ENCODE measurements at regions not wholly inside any gene's neighbourhood (a gene's known extent, or its start where the extent isn't known, plus 50 kb on each side); places are given as distances from the start of the nearest gene placed in this dataset.

DNA sequence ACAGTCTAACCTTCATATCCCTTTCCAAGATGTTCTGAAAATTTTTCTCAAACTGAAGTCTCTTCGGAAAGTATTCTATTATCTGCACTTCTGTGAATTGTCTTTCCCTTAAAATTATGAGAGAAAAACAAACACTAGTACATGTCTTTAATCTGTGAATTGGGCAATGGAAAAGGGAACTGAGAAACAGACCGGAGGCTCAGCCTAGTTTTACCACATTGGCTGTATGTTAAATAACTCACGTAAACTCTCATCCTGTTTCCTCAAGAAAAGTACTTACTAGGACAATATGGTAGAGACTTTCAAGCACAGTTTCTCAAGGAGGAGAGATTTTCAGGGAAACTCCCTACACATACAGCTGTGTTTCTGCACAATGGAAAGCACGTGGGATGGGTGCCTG is 982.2 kb upstream of the SEMA6D start:
- no peak for TF ChIP-seq FOXM1 (IDR thresholded peaks at IDR 0.05; ENCODE audit: borderline replicate concordance, low read depth)
- no peak for TF ChIP-seq NFIC (IDR thresholded peaks at IDR 0.05)
- TF ChIP-seq, protein P1, sequence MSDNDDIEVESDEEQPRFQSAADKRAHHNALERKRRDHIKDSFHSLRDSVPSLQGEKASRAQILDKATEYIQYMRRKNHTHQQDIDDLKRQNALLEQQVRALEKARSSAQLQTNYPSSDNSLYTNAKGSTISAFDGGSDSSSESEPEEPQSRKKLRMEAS (IDR thresholded peaks at IDR 0.05), result no peak
- TF ChIP-seq TAF1 (IDR thresholded peaks at IDR 0.05; ENCODE audit: low read depth), result no peak

DNA sequence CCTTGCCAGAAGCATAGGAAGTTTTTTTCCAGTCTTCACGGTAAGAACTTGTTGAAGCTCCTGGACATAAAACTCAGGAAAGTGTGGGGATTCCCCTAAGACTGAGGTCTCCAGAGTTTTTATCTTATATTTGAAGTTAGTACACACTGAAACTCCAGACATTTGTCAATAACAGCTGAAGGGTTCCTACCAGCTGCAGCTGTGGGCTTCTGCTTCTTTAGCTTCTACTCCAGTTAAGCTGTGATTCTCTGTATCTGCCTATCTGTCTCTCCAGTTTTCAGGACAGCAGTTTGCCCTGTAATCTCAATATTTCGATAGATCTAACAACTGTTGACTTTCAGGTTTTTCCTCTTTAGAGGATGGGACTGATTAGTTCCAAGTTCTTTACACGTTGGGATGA is 966.0 kb upstream of the SEMA6D start:
- no peak for TF ChIP-seq CREB1 (IDR thresholded peaks at IDR 0.05; ENCODE audit: low read depth)
- TF ChIP-seq, protein P1 (IDR thresholded peaks at IDR 0.05), result no peak
- TF ChIP-seq RAD21 (IDR thresholded peaks at IDR 0.05; ENCODE audit: low read depth), result no peak
- no peak for TF ChIP-seq ZBTB7A (IDR thresholded peaks at IDR 0.05; ENCODE audit: low read depth)
- TF ChIP-seq EP300 (IDR thresholded peaks at IDR 0.05; ENCODE audit: borderline replicate concordance), result no peak
- no peak for TF ChIP-seq NFIC (IDR thresholded peaks at IDR 0.05)
- TF ChIP-seq, protein P2, sequence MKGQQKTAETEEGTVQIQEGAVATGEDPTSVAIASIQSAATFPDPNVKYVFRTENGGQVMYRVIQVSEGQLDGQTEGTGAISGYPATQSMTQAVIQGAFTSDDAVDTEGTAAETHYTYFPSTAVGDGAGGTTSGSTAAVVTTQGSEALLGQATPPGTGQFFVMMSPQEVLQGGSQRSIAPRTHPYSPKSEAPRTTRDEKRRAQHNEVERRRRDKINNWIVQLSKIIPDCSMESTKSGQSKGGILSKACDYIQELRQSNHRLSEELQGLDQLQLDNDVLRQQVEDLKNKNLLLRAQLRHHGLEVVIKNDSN (IDR thresholded peaks at IDR 0.05), result no peak
- no peak for TF ChIP-seq FOXM1 (IDR thresholded peaks at IDR 0.05; ENCODE audit: borderline replicate concordance, low read depth)
- no peak for TF ChIP-seq YY1 (IDR thresholded peaks at IDR 0.05; ENCODE audit: low read depth)
- TF ChIP-seq EGR1 (IDR thresholded peaks at IDR 0.05), result no peak

DNA sequence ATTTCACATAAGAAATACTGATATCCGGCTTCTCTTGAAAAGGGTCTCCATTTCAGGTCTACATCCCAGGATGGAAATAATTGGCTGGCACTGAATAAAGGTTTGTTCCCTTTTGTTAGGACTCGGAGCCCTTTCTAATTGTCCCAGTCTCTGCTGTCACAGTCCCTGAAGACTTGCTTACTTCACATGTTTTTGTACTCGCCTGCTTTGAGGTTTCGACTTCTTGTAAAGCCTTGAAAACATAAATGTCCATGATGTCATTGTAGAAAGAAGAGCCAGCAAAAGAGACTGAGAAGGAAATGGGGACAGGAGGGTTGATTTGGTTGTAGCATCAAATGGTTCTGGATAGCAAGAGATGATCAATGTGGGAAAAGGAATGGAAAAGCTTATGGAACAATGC is 963.4 kb upstream of the SEMA6D start:
- TF ChIP-seq ZBTB7A (IDR thresholded peaks at IDR 0.05; ENCODE audit: low read depth), result no peak
- TF ChIP-seq EGR1 (IDR thresholded peaks at IDR 0.05), result no peak
- TF ChIP-seq TAF1 (IDR thresholded peaks at IDR 0.05; ENCODE audit: low read depth), result no peak
- no peak for TF ChIP-seq TCF12 (IDR thresholded peaks at IDR 0.05; ENCODE audit: low read depth)
- no peak for TF ChIP-seq YY1 (IDR thresholded peaks at IDR 0.05; ENCODE audit: low read depth)
- no peak for TF ChIP-seq TEAD4 (IDR thresholded peaks at IDR 0.05)
- TF ChIP-seq, protein P3, sequence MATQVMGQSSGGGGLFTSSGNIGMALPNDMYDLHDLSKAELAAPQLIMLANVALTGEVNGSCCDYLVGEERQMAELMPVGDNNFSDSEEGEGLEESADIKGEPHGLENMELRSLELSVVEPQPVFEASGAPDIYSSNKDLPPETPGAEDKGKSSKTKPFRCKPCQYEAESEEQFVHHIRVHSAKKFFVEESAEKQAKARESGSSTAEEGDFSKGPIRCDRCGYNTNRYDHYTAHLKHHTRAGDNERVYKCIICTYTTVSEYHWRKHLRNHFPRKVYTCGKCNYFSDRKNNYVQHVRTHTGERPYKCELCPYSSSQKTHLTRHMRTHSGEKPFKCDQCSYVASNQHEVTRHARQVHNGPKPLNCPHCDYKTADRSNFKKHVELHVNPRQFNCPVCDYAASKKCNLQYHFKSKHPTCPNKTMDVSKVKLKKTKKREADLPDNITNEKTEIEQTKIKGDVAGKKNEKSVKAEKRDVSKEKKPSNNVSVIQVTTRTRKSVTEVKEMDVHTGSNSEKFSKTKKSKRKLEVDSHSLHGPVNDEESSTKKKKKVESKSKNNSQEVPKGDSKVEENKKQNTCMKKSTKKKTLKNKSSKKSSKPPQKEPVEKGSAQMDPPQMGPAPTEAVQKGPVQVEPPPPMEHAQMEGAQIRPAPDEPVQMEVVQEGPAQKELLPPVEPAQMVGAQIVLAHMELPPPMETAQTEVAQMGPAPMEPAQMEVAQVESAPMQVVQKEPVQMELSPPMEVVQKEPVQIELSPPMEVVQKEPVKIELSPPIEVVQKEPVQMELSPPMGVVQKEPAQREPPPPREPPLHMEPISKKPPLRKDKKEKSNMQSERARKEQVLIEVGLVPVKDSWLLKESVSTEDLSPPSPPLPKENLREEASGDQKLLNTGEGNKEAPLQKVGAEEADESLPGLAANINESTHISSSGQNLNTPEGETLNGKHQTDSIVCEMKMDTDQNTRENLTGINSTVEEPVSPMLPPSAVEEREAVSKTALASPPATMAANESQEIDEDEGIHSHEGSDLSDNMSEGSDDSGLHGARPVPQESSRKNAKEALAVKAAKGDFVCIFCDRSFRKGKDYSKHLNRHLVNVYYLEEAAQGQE (IDR thresholded peaks at IDR 0.05; ENCODE audit: low read depth), result no peak
- TF ChIP-seq, protein P1 (IDR thresholded peaks at IDR 0.05), result no peak
- TF ChIP-seq CEBPB (IDR thresholded peaks at IDR 0.05), result no peak
- no peak for TF ChIP-seq CREB1 (IDR thresholded peaks at IDR 0.05; ENCODE audit: low read depth)
- TF ChIP-seq NFIC (IDR thresholded peaks at IDR 0.05), result no peak
- TF ChIP-seq FOXM1 (IDR thresholded peaks at IDR 0.05; ENCODE audit: borderline replicate concordance, low read depth), result no peak
- no peak for TF ChIP-seq EP300 (IDR thresholded peaks at IDR 0.05; ENCODE audit: borderline replicate concordance)
- TF ChIP-seq, protein P2 (IDR thresholded peaks at IDR 0.05), result no peak
- TF ChIP-seq RAD21 (IDR thresholded peaks at IDR 0.05; ENCODE audit: low read depth), result no peak

DNA sequence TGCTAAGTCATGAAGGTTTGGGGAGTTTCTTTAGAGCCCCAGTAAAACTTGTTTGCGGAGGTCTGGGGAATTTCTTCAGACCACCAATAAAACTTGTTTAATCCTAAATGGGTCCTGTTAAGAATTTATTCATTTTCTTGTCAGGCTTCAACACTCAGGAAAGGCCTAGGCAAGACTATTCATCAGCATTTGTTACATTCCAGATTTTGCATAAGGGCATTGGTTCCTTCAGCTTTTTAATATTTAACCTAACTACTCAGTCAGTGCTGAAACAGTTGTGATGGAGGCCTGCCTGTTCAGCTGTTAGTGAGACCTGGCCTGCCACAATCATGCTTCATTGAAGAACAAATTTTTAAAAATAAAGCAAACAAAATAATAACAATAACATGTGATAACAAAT is 954.2 kb upstream of the SEMA6D start:
- TF ChIP-seq, protein P3 (IDR thresholded peaks at IDR 0.05; ENCODE audit: low read depth), result no peak
- TF ChIP-seq TEAD4 (IDR thresholded peaks at IDR 0.05) (no peak), TCF12 (IDR thresholded peaks at IDR 0.05; ENCODE audit: low read depth) (no peak), NFIC (IDR thresholded peaks at IDR 0.05) (no peak), CEBPB (IDR thresholded peaks at IDR 0.05) (no peak), TAF1 (IDR thresholded peaks at IDR 0.05; ENCODE audit: low read depth) (no peak), ZBTB7A (IDR thresholded peaks at IDR 0.05; ENCODE audit: low read depth) (no peak)

DNA sequence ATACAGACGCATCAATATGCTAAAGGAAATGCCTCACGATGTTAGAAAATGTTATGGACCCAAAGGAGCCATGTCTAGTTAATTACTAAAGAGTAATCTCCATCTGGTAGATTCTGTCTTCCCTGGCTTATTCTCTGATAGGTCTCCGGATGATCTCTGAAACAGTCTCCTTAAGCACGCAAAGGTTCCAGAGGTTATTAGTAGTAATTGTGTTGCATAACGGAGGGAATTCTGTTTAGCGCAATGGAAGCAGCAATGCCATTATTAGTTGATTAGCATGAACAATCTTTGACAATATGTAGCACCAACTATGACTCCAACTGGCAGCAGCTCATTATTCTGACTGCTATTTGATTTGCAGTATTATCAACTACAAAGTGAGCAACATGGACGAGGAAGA is 952.5 kb upstream of the SEMA6D start:
- TF ChIP-seq, protein P1 (IDR thresholded peaks at IDR 0.05), result no peak
- TF ChIP-seq EGR1 (IDR thresholded peaks at IDR 0.05) (no peak), FOXM1 (IDR thresholded peaks at IDR 0.05; ENCODE audit: borderline replicate concordance, low read depth) (no peak), TCF12 (IDR thresholded peaks at IDR 0.05; ENCODE audit: low read depth) (no peak)

DNA sequence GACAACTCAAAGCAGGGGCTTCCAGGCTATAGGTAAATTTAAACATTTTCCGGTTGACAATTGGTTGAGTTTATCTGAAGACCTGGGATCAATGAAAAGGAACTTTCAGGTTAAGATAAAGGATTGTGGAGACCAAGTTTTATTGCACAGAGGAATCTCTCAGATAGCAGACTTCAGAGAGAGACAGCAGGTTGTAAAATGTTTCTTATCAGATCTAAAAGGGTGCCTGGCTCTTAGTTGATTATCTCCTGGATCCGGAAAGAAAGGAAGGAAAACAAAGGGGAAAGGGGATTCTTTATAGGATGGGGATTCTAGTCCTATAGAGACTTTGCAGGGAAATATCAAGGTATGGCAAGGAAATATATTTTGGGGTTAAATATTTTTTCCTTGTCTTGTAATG is 951.3 kb upstream of the SEMA6D start:
- TF ChIP-seq CEBPB (IDR thresholded peaks at IDR 0.05) (no peak), EGR1 (IDR thresholded peaks at IDR 0.05) (no peak), TAF1 (IDR thresholded peaks at IDR 0.05; ENCODE audit: low read depth) (no peak), YY1 (IDR thresholded peaks at IDR 0.05; ENCODE audit: low read depth) (no peak), ZBTB7A (IDR thresholded peaks at IDR 0.05; ENCODE audit: low read depth) (no peak), FOXM1 (IDR thresholded peaks at IDR 0.05; ENCODE audit: borderline replicate concordance, low read depth) (no peak), NFIC (IDR thresholded peaks at IDR 0.05) (no peak), TCF12 (IDR thresholded peaks at IDR 0.05; ENCODE audit: low read depth) (no peak), RAD21 (IDR thresholded peaks at IDR 0.05; ENCODE audit: low read depth) (no peak), EP300 (IDR thresholded peaks at IDR 0.05; ENCODE audit: borderline replicate concordance) (no peak), CREB1 (IDR thresholded peaks at IDR 0.05; ENCODE audit: low read depth) (no peak)
- TF ChIP-seq, protein P2 (IDR thresholded peaks at IDR 0.05), result no peak
- TF ChIP-seq, protein P3 (IDR thresholded peaks at IDR 0.05; ENCODE audit: low read depth), result no peak
